Upper lobe of right lung (tissue), 1 donor: ENCODE measurements at regions not wholly inside any gene's neighbourhood (a gene's known extent, or its start where the extent isn't known, plus 50 kb on each side); places are given as distances from the start of the nearest gene placed in this dataset.
"Not testable (repeated sequence)": the region's sequence is repeated elsewhere in the genome, so short reads cannot be mapped to it uniquely, and the experiment has no call there.

Experiments
- ATAC-seq: fragments of 200-7000 bp; cut with Tn5 transposase; one replicate; pipeline ENCODE4 v1.9.1; 2020; ENCODE audit warnings: mild to moderate bottlenecking, moderate library complexity
- DNase-seq: peaks from one replicate; pipeline ENCODE4 v3.0.0-alpha.2; 2020
- H3K27ac ChIP-seq: fragments of 200-600 bp; one replicate; pipeline ENCODE4 v1.8.0; 2022
- H3K27me3 ChIP-seq: fragments of 200-600 bp; one replicate; pipeline ENCODE4 v1.8.0; 2022; ENCODE audit warnings: mild to moderate bottlenecking
- H3K36me3 ChIP-seq: fragments of 200-600 bp; one replicate; pipeline ENCODE4 v1.8.0; 2022
- H3K4me1 ChIP-seq: fragments of 200-600 bp; one replicate; pipeline ENCODE4 v1.8.0; 2022
- H3K4me3 ChIP-seq: fragments of 200-600 bp; one replicate; pipeline ENCODE4 v1.8.0; 2022; ENCODE audit warnings: mild to moderate bottlenecking
- H3K9me3 ChIP-seq: fragments of 200-600 bp; one replicate; pipeline ENCODE4 v1.8.0; 2022
- CTCF ChIP-seq: fragments of 200-600 bp; IDR thresholded peaks from one replicate; pipeline ENCODE4 v1.8.0; 2022; ENCODE audit warnings: antibody characterized with exemption
- intact Hi-C: fragments of 100-400 bp; cut with DNase I; formaldehyde crosslinking; loops from one replicate; pipeline ENCODE4 v1.11.0; 2022
- donor health status: DM: no; HTN: yes; CAD: no; lungs with severe emphysema.

DNA sequence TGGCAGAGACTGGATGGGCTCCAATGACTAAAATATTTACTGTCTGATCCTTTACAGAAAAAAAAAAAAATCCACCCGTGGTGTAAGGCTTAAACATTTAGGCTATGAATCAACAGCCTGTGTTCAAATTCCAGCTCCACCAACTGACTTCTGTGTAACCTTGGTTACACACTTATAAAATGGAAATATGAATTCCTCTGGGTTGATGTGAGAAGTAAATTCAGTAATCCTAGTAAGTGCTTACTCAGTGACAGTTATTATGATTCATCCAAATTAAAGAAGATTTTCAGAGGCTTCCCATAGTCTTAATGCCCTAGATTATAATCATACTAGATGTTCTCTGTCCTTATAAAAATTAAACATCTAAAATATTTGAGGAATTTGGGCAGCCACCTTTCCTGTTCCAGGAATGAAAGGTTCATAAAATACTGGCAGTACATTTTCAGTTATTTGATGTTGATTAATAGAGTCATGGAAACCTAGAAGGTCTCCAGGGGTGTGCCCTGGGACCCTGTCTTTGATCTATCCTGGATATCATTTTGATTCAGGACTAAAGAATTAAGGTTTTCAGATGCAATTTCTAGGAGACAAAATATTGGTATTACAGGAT, 180.3 kb upstream of the ZNF217 start:
- intact Hi-C loops = no loop called here
- DNase-seq = no peak

GRCh38 chr20:53773066-53773791, 179.6 kb upstream of the ZNF217 start:
- H3K27ac ChIP-seq, DNase-seq, intact Hi-C loops, H3K9me3 ChIP-seq, H3K4me1 ChIP-seq, H3K36me3 ChIP-seq, H3K27me3 ChIP-seq, ATAC-seq, H3K4me3 ChIP-seq: not testable (repeated sequence)

More for the DNA sequence above, 180.3 kb upstream of the ZNF217 start:
- no peaks in the 10 kb centered on the region for H3K9me3 ChIP-seq
- no peak for TF ChIP-seq CTCF
- H3K27me3 ChIP-seq = no peaks in the 10 kb centered on the region
- no peak overlapping the region for H3K27ac ChIP-seq
- H3K4me1 ChIP-seq = no peaks in the 10 kb centered on the region
- no peaks in the 10 kb centered on the region for H3K36me3 ChIP-seq
- H3K4me3 ChIP-seq = no peak overlapping the region
- no peak for ATAC-seq

DNA sequence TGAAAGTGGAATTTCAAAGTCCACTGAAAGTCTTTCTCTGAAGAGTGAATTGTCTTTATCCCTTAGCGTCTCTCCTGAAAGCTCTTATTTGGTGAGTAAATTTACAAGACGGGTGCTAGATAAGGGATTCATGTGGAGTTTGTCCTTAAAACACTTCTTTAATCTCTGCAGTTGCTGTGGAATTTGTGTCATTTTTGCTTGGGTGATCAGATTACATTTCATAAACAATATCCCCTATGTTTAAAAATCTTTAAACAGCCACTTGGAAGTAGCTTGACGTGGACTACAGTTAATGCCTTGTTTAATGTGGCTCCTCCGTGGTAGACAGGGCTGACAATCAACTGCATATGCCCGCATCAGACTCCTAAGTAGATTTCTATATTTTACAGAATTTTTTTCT, 175.4 kb upstream of the ZNF217 start:
- Histone ChIP-seq H3K4me3 (no peak overlapping the region), H3K4me1 (no peaks in the 10 kb centered on the region), H3K36me3 (no peaks in the 10 kb centered on the region), H3K27ac (no peak overlapping the region), H3K9me3 (no peaks in the 10 kb centered on the region), H3K27me3 (no peaks in the 10 kb centered on the region)
- no peak for TF ChIP-seq CTCF
- no peak for DNase-seq
- no peak for ATAC-seq
- intact Hi-C loops = no loop called here

GRCh38 chr20:53768329-53768728, 174.7 kb upstream of the ZNF217 start:
- Histone ChIP-seq H3K27me3 (no peaks in the 10 kb centered on the region), H3K9me3 (no peaks in the 10 kb centered on the region), H3K4me3 (no peak overlapping the region), H3K4me1 (no peaks in the 10 kb centered on the region), H3K27ac (no peak overlapping the region), H3K36me3 (no peaks in the 10 kb centered on the region)
- no peak for TF ChIP-seq CTCF
- ATAC-seq (no peak), DNase-seq (no peak)
- intact Hi-C loops = no loop called here

- no peak overlapping the region for H3K4me3 ChIP-seq
- no peaks in the 10 kb centered on the region for H3K9me3 ChIP-seq
- no peak for TF ChIP-seq CTCF
- no peak overlapping the region for H3K27ac ChIP-seq
- DNase-seq = no peak
- H3K27me3 ChIP-seq = no peaks in the 10 kb centered on the region
- intact Hi-C loops = no loop called here
- ATAC-seq = no peak
- no peaks in the 10 kb centered on the region for H3K36me3 ChIP-seq
- H3K4me1 ChIP-seq = no peaks in the 10 kb centered on the region
These were observed 173.7 kb upstream of the ZNF217 start for GRCh38 chr20:53767206-53767930.

- DNase-seq (no peak), ATAC-seq (no peak)
- intact Hi-C loops = no loop called here
- Histone ChIP-seq H3K4me3 (no peak overlapping the region), H3K9me3 (no peaks in the 10 kb centered on the region), H3K27ac (no peak overlapping the region), H3K27me3 (no peaks in the 10 kb centered on the region), H3K4me1 (no peaks in the 10 kb centered on the region), H3K36me3 (no peaks in the 10 kb centered on the region)
- no peak for TF ChIP-seq CTCF
These were observed 170.8 kb upstream of the ZNF217 start for GRCh38 chr20:53764415-53764800.
